Dedifferentiated amniotic fluid mesenchymal stem cell (primary cell): ENCODE measurements at regions not wholly inside any gene's neighbourhood (a gene's known extent, or its start where the extent isn't known, plus 50 kb on each side); places are given as distances from the start of the nearest gene placed in this dataset.

Source experiments
- DNase-seq: peaks from one replicate; pipeline ENCODE4 v3.0.0-alpha.2; 2016; ENCODE audit errors: extremely low spot score

GRCh38 chr11:43626798-43627197, 53.7 kb upstream of the HSD17B12 start:
- DNase-seq = no peak
